Activated CD4-positive, alpha-beta memory T cell treated with anti-CD3 and anti-CD28 coated beads, Interleukin-2, amount 10 ng/mL, durations not matched to agents 7 days and 5 days (primary cell): ENCODE measurements at regions not wholly inside any gene's neighbourhood (a gene's known extent, or its start where the extent isn't known, plus 50 kb on each side); places are given as distances from the start of the nearest gene placed in this dataset.
"Not testable (repeated sequence)": the region's sequence is repeated elsewhere in the genome, so short reads cannot be mapped to it uniquely, and the experiment has no call there.

Experiments
- CTCF ChIA-PET: fragments of 350-600 bp; sonication (Branson Sonifier 250); formaldehyde crosslinking; loops from one replicate; lab custom pipeline; 2021; ENCODE audit warnings: antibody characterized with exemption, inconsistent platforms; lab: Charles Lee
- POLR2A ChIA-PET: fragments of 350-600 bp; sonication (Branson Sonifier 250); formaldehyde crosslinking; loops from one replicate; lab custom pipeline; 2021; ENCODE audit warnings: antibody characterized with exemption; lab: Charles Lee
- DNase-seq: peaks from one replicate; pipeline ENCODE4 v3.0.0-alpha.2; 2020
- H3K27ac Mint-ChIP-seq: one replicate; pipeline ENCODE4 v1.8.0; 2021; ENCODE audit warnings: mild to moderate bottlenecking, mixed read lengths
- H3K27me3 Mint-ChIP-seq: one replicate; pipeline ENCODE4 v1.8.0; 2021; ENCODE audit warnings: mixed read lengths
- H3K36me3 Mint-ChIP-seq: one replicate; pipeline ENCODE4 v1.8.0; 2021; ENCODE audit warnings: low read depth, mixed read lengths
- H3K4me1 Mint-ChIP-seq: one replicate; pipeline ENCODE4 v1.8.0; 2021; ENCODE audit warnings: mixed read lengths
- H3K4me3 Mint-ChIP-seq: one replicate; pipeline ENCODE4 v1.8.0; 2021; ENCODE audit warnings: mild to moderate bottlenecking, mixed read lengths
- H3K9me3 Mint-ChIP-seq: one replicate; pipeline ENCODE4 v1.8.0; 2021; ENCODE audit warnings: mixed read lengths

DNA sequence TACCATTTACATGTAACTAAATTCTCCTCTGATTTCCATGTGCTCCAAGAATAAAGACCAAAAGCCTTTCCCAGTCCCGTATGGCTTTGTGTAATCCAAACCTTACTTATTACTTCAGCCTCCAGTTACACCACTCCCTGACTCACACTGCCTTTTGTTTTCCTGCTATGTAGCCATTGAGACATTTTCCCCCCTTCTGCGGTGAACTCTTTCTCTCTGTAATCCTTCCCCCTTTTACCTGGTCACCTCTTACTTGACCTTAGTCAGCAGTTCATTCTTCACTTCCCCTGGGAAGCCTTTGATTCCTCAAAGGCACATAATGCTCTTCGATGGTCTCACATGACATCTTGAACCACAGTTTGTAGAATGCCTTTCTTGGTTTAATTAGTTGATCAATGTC is 256.0 kb upstream of the FANCL start:
- no peak overlapping the region for H3K27ac Mint-ChIP-seq
- no peak for DNase-seq
- no peaks in the 10 kb centered on the region for H3K4me1 Mint-ChIP-seq
- no peaks in the 10 kb centered on the region for H3K9me3 Mint-ChIP-seq
- no peaks in the 10 kb centered on the region for H3K27me3 Mint-ChIP-seq
- H3K36me3 Mint-ChIP-seq, result no peaks in the 10 kb centered on the region
- ChIA-PET CTCF (no interaction called here), POLR2A (no interaction called here)
- H3K4me3 Mint-ChIP-seq, result no peak overlapping the region

DNA sequence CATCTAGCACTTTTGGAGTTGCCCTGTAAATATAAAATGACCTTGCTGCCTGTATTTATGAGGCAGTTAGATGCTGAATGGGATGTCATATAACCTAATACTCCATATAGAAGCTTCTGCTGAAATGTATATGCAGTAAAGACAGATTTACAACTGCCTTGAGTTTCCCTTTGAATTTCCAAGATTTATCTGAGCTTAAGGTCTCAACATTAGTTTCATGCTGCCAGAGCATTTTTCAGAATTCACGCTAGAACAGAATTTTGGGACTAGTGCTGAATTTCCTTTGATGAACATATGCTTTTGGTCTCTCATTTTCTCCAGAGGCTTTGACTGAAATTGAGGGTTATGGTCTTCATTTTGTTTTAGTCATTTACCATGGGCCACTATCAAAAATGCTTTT is 254.7 kb upstream of the FANCL start:
- POLR2A ChIA-PET, result no interaction called here
- no peak for DNase-seq
- CTCF ChIA-PET, result no interaction called here
- Mint-ChIP-seq H3K4me3 (no peak overlapping the region), H3K27ac (no peak overlapping the region), H3K9me3 (no peaks in the 10 kb centered on the region), H3K4me1 (no peaks in the 10 kb centered on the region), H3K36me3 (no peaks in the 10 kb centered on the region), H3K27me3 (no peaks in the 10 kb centered on the region)

DNA sequence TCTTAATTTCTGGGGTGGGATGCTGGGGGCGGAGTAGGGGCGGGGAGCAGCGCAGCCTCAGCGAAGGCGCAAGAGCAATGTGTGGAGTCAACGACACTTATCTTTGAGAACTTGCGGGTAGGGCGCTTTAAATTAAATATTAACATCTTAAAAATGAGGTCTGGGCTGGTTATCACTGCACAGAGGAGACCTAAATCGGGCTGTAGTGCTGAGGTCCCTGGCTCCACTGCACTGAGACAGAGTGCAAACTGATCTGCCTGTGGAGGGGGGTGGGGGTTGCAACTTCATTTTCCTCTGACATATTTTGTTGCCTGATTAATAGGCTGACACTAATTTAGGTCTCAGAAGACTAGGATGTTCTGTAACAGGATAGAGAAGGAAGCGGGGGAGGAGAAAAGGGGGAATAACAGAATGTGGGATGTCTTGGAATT is 253.0 kb upstream of the FANCL start:
- H3K4me1 Mint-ChIP-seq, result no peaks in the 10 kb centered on the region
- CTCF ChIA-PET, result no interaction called here
- H3K9me3 Mint-ChIP-seq, result no peaks in the 10 kb centered on the region
- POLR2A ChIA-PET, result no interaction called here
- H3K36me3 Mint-ChIP-seq, result no peaks in the 10 kb centered on the region
- no peak overlapping the region for H3K27ac Mint-ChIP-seq
- H3K27me3 Mint-ChIP-seq, result peaks cover 3% of the 10 kb centered on the region
- DNase-seq, result no peak
- H3K4me3 Mint-ChIP-seq, result no peak overlapping the region

DNA sequence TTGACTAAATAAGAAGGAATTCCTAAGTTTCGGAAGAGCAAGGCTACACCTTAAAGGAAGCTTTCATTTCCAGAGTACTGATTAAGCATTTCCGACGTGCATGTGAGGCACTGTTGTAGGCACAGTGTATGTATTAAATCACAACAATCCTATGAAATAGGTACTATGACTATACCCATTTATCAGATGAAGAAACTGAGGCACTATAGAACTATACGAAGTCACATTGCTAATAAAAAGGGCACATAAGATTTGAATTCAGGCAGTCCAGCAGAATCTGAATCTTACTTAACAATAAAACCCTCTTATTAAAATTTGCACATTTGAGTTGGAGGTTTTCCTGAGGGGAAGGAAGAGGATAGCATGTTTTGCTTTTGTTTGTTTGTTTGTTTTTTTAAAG is 243.5 kb upstream of the FANCL start:
- Mint-ChIP-seq H3K4me3 (no peak overlapping the region), H3K36me3 (no peaks in the 10 kb centered on the region), H3K9me3 (no peaks in the 10 kb centered on the region), H3K27me3 (no peaks in the 10 kb centered on the region), H3K27ac (no peak overlapping the region), H3K4me1 (no peaks in the 10 kb centered on the region)
- ChIA-PET CTCF (no interaction called here), POLR2A (no interaction called here)
- DNase-seq, result no peak

DNA sequence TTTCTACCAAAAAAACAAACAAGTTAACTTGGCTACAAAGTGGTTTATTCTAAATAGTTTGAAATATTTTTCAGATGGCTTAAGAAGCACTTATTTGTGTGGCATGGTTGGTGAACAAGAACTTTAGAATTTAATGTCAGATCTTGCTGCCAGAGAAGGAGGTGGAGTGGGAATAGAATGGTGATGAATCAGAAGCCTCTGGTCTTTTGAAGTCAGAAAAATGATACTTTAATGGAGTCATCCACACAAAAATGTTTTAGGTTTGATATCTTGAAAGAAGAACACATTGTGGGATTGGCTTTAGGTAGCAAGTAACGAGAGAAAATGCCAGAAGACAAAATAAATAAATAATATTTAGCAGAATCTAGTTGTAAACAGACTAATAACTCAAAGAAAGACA is 243.1 kb upstream of the FANCL start:
- no peak overlapping the region for H3K4me3 Mint-ChIP-seq
- CTCF ChIA-PET, result no interaction called here
- no peak overlapping the region for H3K27ac Mint-ChIP-seq
- H3K36me3 Mint-ChIP-seq, result no peaks in the 10 kb centered on the region
- POLR2A ChIA-PET, result no interaction called here
- no peaks in the 10 kb centered on the region for H3K4me1 Mint-ChIP-seq
- no peaks in the 10 kb centered on the region for H3K9me3 Mint-ChIP-seq
- H3K27me3 Mint-ChIP-seq, result no peaks in the 10 kb centered on the region
- no peak for DNase-seq

DNA sequence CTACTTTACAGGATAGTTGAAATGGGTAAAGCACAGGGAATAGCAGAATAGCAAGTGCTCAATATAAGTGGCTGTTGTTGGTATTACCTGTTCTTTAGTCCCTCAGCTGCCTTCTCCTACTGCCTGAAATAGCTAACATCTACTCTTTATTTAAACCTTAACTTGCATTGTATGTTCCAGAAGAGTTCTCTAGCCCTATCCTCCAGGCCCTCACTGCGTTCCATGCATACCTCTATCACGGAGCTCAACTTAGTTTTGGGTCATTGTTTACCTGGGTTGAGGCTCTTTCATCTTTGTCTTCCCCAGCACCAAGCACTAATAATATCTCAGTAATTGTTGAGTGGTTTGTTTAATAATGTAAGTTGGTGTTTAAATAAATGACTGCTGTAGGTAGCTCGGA is 242.2 kb upstream of the FANCL start:
- no peaks in the 10 kb centered on the region for H3K36me3 Mint-ChIP-seq
- H3K27ac Mint-ChIP-seq, result no peak overlapping the region
- H3K4me1 Mint-ChIP-seq, result no peaks in the 10 kb centered on the region
- DNase-seq, result no peak
- CTCF ChIA-PET, result no interaction called here
- POLR2A ChIA-PET, result no interaction called here
- H3K4me3 Mint-ChIP-seq, result no peak overlapping the region
- no peaks in the 10 kb centered on the region for H3K27me3 Mint-ChIP-seq
- H3K9me3 Mint-ChIP-seq, result no peaks in the 10 kb centered on the region

DNA sequence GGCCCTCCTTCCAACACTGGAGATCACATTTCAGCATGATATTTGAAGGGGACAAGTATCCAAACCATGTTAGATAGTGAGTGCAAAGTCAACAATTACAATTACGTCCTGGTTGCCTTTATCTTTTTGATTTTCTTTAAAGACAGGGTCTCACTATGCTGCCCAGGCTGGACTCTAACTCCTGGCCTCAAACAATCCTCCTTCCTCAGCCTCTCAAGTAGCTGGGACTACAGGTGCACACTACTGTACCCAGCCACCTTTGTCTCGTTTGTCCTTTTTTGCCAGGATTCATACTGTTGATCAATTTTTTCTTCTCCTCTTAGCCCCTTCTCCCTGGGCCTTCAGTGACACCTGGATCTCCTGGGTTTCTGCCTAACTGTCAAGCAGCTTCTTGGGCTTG is 240.5 kb upstream of the FANCL start:
- Mint-ChIP-seq H3K27me3 (no peaks in the 10 kb centered on the region), H3K9me3 (no peaks in the 10 kb centered on the region), H3K4me3 (no peak overlapping the region), H3K36me3 (no peaks in the 10 kb centered on the region), H3K27ac (no peak overlapping the region), H3K4me1 (no peaks in the 10 kb centered on the region)
- DNase-seq, result no peak
- POLR2A ChIA-PET, result no interaction called here
- CTCF ChIA-PET, result no interaction called here

DNA sequence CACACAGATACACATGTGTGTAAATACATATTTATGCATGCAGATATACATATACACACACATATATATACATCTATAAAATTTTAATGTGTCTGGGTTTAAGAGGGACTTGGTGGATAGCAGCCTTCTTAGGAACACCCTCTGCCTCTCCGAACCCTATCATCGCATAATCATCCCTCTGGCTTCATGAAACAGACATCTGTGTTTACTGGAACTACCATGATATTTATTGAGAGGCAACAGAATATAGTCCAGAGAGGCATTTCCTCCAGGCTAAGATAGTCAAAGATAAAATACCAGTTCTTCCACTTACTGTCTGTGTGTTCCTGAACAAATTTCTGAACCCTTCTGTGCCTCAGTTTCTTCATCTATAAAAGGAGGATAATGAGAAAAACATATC is 239.0 kb upstream of the FANCL start:
- H3K4me3 Mint-ChIP-seq, result no peak overlapping the region
- CTCF ChIA-PET, result no interaction called here

DNA sequence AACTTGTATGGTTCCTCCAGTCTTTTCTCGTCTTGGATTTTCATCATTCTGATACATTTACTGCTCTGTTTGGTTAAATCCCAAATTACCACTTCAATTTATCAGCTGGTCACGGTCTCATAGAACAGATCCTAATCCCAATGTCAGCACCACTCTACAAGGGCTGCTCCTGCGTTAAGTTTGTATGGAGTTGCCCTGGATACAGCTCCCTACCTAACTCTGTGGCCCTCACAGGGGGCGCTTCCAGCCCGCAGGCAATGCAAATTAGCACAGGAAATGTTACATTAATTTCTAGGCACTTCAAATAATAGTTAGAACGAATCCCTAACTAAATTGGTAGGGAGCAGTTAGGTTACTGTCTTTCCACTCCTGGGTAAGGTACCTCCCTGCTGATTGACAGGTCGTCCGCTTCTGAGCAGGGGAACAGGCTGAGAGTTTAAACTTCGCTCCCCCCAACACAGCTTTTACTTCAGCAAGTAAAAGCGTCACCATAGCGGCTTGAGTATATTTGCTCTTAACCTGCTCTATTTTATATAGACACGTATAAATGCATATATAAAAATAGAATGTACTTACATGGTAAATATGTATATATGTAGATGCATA is 238.5 kb upstream of the FANCL start:
- no peak for DNase-seq
- H3K4me1 Mint-ChIP-seq, result no peaks in the 10 kb centered on the region
- H3K36me3 Mint-ChIP-seq, result no peaks in the 10 kb centered on the region
- no peak overlapping the region for H3K4me3 Mint-ChIP-seq
- CTCF ChIA-PET, result no interaction called here
- no peaks in the 10 kb centered on the region for H3K27me3 Mint-ChIP-seq
- POLR2A ChIA-PET, result no interaction called here
- no peaks in the 10 kb centered on the region for H3K9me3 Mint-ChIP-seq
- no peak overlapping the region for H3K27ac Mint-ChIP-seq

More for the DNA sequence above, 239.0 kb upstream of the FANCL start:
- H3K27me3 Mint-ChIP-seq, result no peaks in the 10 kb centered on the region
- DNase-seq, result no peak
- POLR2A ChIA-PET, result no interaction called here
- H3K27ac Mint-ChIP-seq, result no peak overlapping the region
- H3K9me3 Mint-ChIP-seq, result no peaks in the 10 kb centered on the region
- no peaks in the 10 kb centered on the region for H3K36me3 Mint-ChIP-seq
- no peaks in the 10 kb centered on the region for H3K4me1 Mint-ChIP-seq

DNA sequence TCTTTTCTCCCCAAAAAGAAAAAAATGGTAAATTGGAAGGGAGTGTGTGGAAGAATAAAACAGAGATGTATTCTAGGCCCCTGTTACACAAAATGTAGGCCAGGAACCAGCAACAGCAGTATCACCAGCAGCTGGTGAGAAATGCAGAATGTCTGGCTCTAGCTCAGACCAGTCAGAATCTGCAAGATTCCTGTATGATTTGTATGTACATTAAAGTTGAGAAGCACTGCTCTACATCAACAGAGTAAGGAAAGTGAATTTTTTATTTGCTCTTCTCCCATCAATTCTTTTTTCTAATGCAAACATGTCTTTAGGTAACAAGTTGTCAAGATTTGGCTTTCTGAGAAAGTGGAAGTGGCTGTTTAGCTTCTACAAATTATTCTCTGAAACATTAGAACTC is 235.4 kb upstream of the FANCL start:
- CTCF ChIA-PET, result no interaction called here
- POLR2A ChIA-PET, result no interaction called here

DNA sequence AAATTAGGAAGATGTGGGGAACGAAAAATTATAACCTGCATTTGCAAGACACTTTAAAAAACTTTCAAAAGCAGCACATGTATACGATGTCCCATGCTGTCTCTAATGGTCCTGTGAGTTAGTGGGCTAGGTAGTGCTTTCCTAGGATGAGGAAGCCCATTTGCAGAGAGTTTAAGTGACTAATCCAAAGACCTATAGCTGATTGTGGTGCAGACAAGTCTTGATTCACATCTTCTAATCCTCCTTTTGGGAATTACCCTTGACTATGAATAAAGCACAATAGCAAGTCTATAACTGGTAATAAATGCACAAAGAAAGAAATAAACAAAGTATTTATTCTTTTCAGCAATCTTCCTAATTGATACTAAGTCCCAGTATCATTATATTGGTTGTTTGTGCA is 234.6 kb upstream of the FANCL start:
- Mint-ChIP-seq H3K36me3 (no peaks in the 10 kb centered on the region), H3K27me3 (no peaks in the 10 kb centered on the region), H3K4me1 (no peaks in the 10 kb centered on the region), H3K4me3 (no peak overlapping the region), H3K9me3 (no peaks in the 10 kb centered on the region), H3K27ac (no peak overlapping the region)
- DNase-seq, result no peak
- POLR2A ChIA-PET, result no interaction called here
- CTCF ChIA-PET, result no interaction called here

More for the DNA sequence above, 235.4 kb upstream of the FANCL start:
- no peaks in the 10 kb centered on the region for H3K4me1 Mint-ChIP-seq
- H3K36me3 Mint-ChIP-seq, result no peaks in the 10 kb centered on the region
- H3K9me3 Mint-ChIP-seq, result no peaks in the 10 kb centered on the region
- DNase-seq, result no peak
- H3K27me3 Mint-ChIP-seq, result no peaks in the 10 kb centered on the region
- no peak overlapping the region for H3K4me3 Mint-ChIP-seq
- H3K27ac Mint-ChIP-seq, result no peak overlapping the region

DNA sequence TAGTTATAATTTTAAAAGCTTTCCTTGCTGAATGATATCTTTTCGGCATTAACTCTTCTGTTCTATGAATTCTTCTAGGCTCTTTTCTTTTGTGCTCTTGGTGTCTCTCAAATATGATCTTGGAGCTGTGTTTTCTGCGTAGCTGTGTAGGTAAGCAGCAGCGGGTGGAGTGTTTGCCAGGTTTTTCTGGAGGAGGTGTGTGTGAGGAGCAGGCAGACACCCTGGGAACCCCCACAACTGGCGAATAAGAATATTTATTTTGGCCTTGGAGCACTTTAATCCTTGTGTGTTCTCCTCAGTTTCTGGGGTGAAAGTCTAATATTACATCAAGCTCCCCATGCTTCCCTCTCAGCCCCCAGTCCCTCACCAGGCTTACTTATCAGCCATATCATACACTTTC is 232.0 kb upstream of the FANCL start:
- CTCF ChIA-PET, result no interaction called here
- peaks cover 1% of the 10 kb centered on the region for H3K27me3 Mint-ChIP-seq
- POLR2A ChIA-PET, result no interaction called here
- H3K4me3 Mint-ChIP-seq, result no peak overlapping the region
- H3K9me3 Mint-ChIP-seq, result no peaks in the 10 kb centered on the region
- no peaks in the 10 kb centered on the region for H3K36me3 Mint-ChIP-seq
- no peaks in the 10 kb centered on the region for H3K4me1 Mint-ChIP-seq
- DNase-seq, result no peak
- no peak overlapping the region for H3K27ac Mint-ChIP-seq

DNA sequence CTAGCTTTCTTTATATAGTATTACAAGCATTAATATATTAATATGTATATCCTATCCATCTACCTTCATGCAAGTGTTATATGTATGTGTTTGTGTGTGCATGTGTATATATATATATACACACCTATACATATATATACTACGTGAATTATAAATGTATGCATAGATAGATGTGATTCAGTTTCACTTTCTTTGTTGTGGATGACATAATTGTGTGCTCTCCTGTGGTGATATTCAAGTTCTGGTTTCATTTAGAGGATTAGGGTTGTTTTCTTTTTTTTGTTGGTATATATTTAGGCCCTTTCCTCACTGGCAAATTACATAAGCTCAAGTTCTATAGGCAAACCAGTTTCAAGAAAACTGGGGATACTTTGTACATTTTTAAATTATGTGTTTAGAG is 225.7 kb upstream of the FANCL start:
- Mint-ChIP-seq H3K9me3 (no peaks in the 10 kb centered on the region), H3K4me1 (peaks cover 2% of the 10 kb centered on the region), H3K27ac (no peak overlapping the region), H3K36me3 (no peaks in the 10 kb centered on the region), H3K4me3 (no peak overlapping the region), H3K27me3 (peaks cover 1% of the 10 kb centered on the region)
- POLR2A ChIA-PET, result no interaction called here
- DNase-seq, result no peak
- CTCF ChIA-PET, result interaction anchor here (1.4 kb wide), 1 partner anchor 9 kb away, joined by 3 read pairs; no protein-coding TSS in a partner anchor

DNA sequence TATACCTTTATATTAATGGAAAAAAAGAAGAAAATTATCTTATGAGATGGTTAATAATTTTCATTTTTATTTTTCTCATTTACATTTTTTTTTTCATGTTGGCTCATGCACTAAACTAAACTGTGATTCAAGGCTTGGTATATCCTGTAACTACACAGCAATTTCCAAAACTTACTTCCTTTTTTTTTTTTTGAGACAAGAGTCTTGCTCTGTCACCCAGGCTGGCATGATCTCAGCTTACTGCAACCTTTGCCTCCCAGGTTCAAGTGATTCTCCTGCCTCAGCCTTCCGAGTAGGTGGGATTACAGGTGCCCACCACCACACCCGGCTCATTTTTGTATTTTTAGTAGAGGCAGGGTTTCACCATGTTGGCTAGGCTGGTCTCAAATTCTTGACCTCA is 224.9 kb upstream of the FANCL start:
- H3K27ac Mint-ChIP-seq, H3K36me3 Mint-ChIP-seq, H3K4me1 Mint-ChIP-seq, POLR2A ChIA-PET, CTCF ChIA-PET, H3K27me3 Mint-ChIP-seq, H3K9me3 Mint-ChIP-seq, DNase-seq, H3K4me3 Mint-ChIP-seq: not testable (repeated sequence)
